ENCODE measurements at regions not wholly inside any gene's neighbourhood (a gene's known extent, or its start where the extent isn't known, plus 50 kb on each side); places are given as distances from the start of the nearest gene placed in this dataset.
"Not testable (repeated sequence)": the region's sequence is repeated elsewhere in the genome, so short reads cannot be mapped to it uniquely, and the experiment has no call there.

- H3K9me3 ChIP-seq (ENCODE audit: insufficient read depth, low read length, severe bottlenecking): no peaks in the 10 kb centered on the region
- H2AFZ ChIP-seq (ENCODE audit: low read depth, low read length): no peak overlapping the region
- no peak overlapping the region for H3K27ac ChIP-seq (ENCODE audit: low read length)
- H3K4me3 ChIP-seq (ENCODE audit: low read depth in 1 of 2, low read length in 2 of 2): no peak overlapping the region
- H3K4me1 ChIP-seq (ENCODE audit: insufficient read depth, low read length): no peaks in the 10 kb centered on the region
- ATAC-seq (ENCODE audit: insufficient read depth, low read depth): no peak
- H3K27me3 ChIP-seq (ENCODE audit: insufficient read depth, low read length, poor library complexity): peaks cover 8% of the 10 kb centered on the region
- no peaks in the 10 kb centered on the region for H3K36me3 ChIP-seq (ENCODE audit: insufficient read depth, low read length)
- H3K4me2 ChIP-seq (ENCODE audit: insufficient read depth, low read length): no peak overlapping the region
- H4K20me1 ChIP-seq (ENCODE audit: insufficient read depth, low read length): no peaks in the 10 kb centered on the region
- no peak for DNase-seq
- TF ChIP-seq CTCF (IDR thresholded peaks at IDR 0.05; ENCODE audit: borderline replicate concordance, extremely low read depth, low read length, poor library complexity, severe bottlenecking) (no peak), EZH2 (IDR thresholded peaks at IDR 0.05; ENCODE audit: borderline replicate concordance, low read depth, low read length, severe bottlenecking) (no peak)
- no peak overlapping the region for H3K9ac ChIP-seq (ENCODE audit: low read depth, low read length)
- H3K79me2 ChIP-seq (ENCODE audit: insufficient read depth, low read length): no peaks in the 10 kb centered on the region
These were observed 178.1 kb upstream of the PDE10A start for GRCh38 chr6:165841153-165841558.

- Histone ChIP-seq H3K4me3 (ENCODE audit: low read depth in 1 of 2, low read length in 2 of 2) (no peak overlapping the region), H3K4me1 (ENCODE audit: insufficient read depth, low read length) (no peaks in the 10 kb centered on the region), H3K9me3 (ENCODE audit: insufficient read depth, low read length, severe bottlenecking) (no peaks in the 10 kb centered on the region), H3K27ac (ENCODE audit: low read length) (no peak overlapping the region), H2AFZ (ENCODE audit: low read depth, low read length) (no peak overlapping the region), H3K4me2 (ENCODE audit: insufficient read depth, low read length) (no peak overlapping the region), H3K9ac (ENCODE audit: low read depth, low read length) (no peak overlapping the region), H3K79me2 (ENCODE audit: insufficient read depth, low read length) (no peaks in the 10 kb centered on the region), H3K36me3 (ENCODE audit: insufficient read depth, low read length) (no peaks in the 10 kb centered on the region), H4K20me1 (ENCODE audit: insufficient read depth, low read length) (no peaks in the 10 kb centered on the region), H3K27me3 (ENCODE audit: insufficient read depth, low read length, poor library complexity) (no peaks in the 10 kb centered on the region)
- ATAC-seq (ENCODE audit: insufficient read depth, low read depth) (no peak), DNase-seq (no peak)
- TF ChIP-seq CTCF (IDR thresholded peaks at IDR 0.05; ENCODE audit: borderline replicate concordance, extremely low read depth, low read length, poor library complexity, severe bottlenecking): no peak
- no peak for TF ChIP-seq EZH2 (IDR thresholded peaks at IDR 0.05; ENCODE audit: borderline replicate concordance, low read depth, low read length, severe bottlenecking)
These were observed 175.1 kb upstream of the PDE10A start for GRCh38 chr6:165837948-165838745.

- H3K4me1 ChIP-seq (ENCODE audit: insufficient read depth, low read length): peaks cover 11% of the 10 kb centered on the region
- not testable (repeated sequence) for DNase-seq; H3K36me3 ChIP-seq (ENCODE audit: insufficient read depth, low read length)
These were observed 173.6 kb upstream of the PDE10A start for GRCh38 chr6:165836648-165837047.

GRCh38 chr6:165835410-165835851, 172.4 kb upstream of the PDE10A start:
- no peaks in the 10 kb centered on the region for H3K79me2 ChIP-seq (ENCODE audit: insufficient read depth, low read length)
- H3K27me3 ChIP-seq (ENCODE audit: insufficient read depth, low read length, poor library complexity): no peaks in the 10 kb centered on the region
- no peaks in the 10 kb centered on the region for H4K20me1 ChIP-seq (ENCODE audit: insufficient read depth, low read length)
- ATAC-seq (ENCODE audit: insufficient read depth, low read depth) (no peak), DNase-seq (no peak)
- no peak overlapping the region for H3K4me2 ChIP-seq (ENCODE audit: insufficient read depth, low read length)
- no peak for TF ChIP-seq CTCF (IDR thresholded peaks at IDR 0.05; ENCODE audit: borderline replicate concordance, extremely low read depth, low read length, poor library complexity, severe bottlenecking)
- TF ChIP-seq EZH2 (IDR thresholded peaks at IDR 0.05; ENCODE audit: borderline replicate concordance, low read depth, low read length, severe bottlenecking): no peak
- H3K36me3 ChIP-seq (ENCODE audit: insufficient read depth, low read length): no peaks in the 10 kb centered on the region
- H3K27ac ChIP-seq (ENCODE audit: low read length): no peak overlapping the region
- H2AFZ ChIP-seq (ENCODE audit: low read depth, low read length): no peak overlapping the region
- H3K9ac ChIP-seq (ENCODE audit: low read depth, low read length): no peak overlapping the region
- H3K4me1 ChIP-seq (ENCODE audit: insufficient read depth, low read length): peaks cover 19% of the 10 kb centered on the region
- H3K4me3 ChIP-seq (ENCODE audit: low read depth in 1 of 2, low read length in 2 of 2): no peak overlapping the region
- no peaks in the 10 kb centered on the region for H3K9me3 ChIP-seq (ENCODE audit: insufficient read depth, low read length, severe bottlenecking)

More at GRCh38 chr6:165836648-165837047, 173.6 kb upstream of the PDE10A start:
- not testable (repeated sequence) for H3K9me3 ChIP-seq (ENCODE audit: insufficient read depth, low read length, severe bottlenecking); ATAC-seq (ENCODE audit: insufficient read depth, low read depth); H3K9ac ChIP-seq (ENCODE audit: low read depth, low read length); H3K4me2 ChIP-seq (ENCODE audit: insufficient read depth, low read length); H3K27ac ChIP-seq (ENCODE audit: low read length); H3K27me3 ChIP-seq (ENCODE audit: insufficient read depth, low read length, poor library complexity); H4K20me1 ChIP-seq (ENCODE audit: insufficient read depth, low read length); H2AFZ ChIP-seq (ENCODE audit: low read depth, low read length); H3K79me2 ChIP-seq (ENCODE audit: insufficient read depth, low read length); H3K4me3 ChIP-seq (ENCODE audit: low read depth in 1 of 2, low read length in 2 of 2)

Measured in DND-41 (cell line).